Tibial nerve (tissue), 4 donors: ENCODE measurements at regions not wholly inside any gene's neighbourhood (a gene's known extent, or its start where the extent isn't known, plus 50 kb on each side); places are given as distances from the start of the nearest gene placed in this dataset.

ENCODE experiments used
- CTCF ChIP-seq, 5 experiments: fragments of 200-600 bp in 3 of 5; fragments of 450-650 bp in 2 of 5; sonication (generic) in 3 of 5; IDR thresholded peaks; one replicate each; pipeline ENCODE4 v1.5.1; 2016 to 2019; ENCODE audit warnings: antibody characterized with exemption in 5 of 5, mild to moderate bottlenecking in 3 of 5, moderate library complexity in 2 of 5
- EP300 ChIP-seq, 2 donors: sonication (generic); formaldehyde crosslinking; IDR thresholded peaks; one replicate each; pipeline ENCODE4 v1.6.1; 2017; ENCODE audit warnings: antibody characterized with exemption in 2 of 2, mild to moderate bottlenecking in 1 of 2
- POLR2A ChIP-seq, 2 donors: fragments of 450-650 bp; IDR thresholded peaks; one replicate each; pipeline ENCODE4 v1.6.1; 2017; ENCODE audit warnings: antibody characterized with exemption in 2 of 2, mild to moderate bottlenecking in 2 of 2, moderate library complexity in 2 of 2

- no peak for TF ChIP-seq EP300 (IDR thresholded peaks at IDR 0.05)
- no peak for TF ChIP-seq CTCF (IDR thresholded peaks at IDR 0.05)
- TF ChIP-seq POLR2A (IDR thresholded peaks at IDR 0.05), result no peak
Observed at GRCh38 chr2:149991576-149991975, 404.0 kb upstream of the MMADHC start.
